K562 (cell line): ENCODE measurements at regions not wholly inside any gene's neighbourhood (a gene's known extent, or its start where the extent isn't known, plus 50 kb on each side); places are given as distances from the start of the nearest gene placed in this dataset.

Experiments used
- CCNT2 ChIP-seq: IDR thresholded peaks from 2 replicates; pipeline ENCODE4 v1.6.1; 2011; ENCODE audit warnings: borderline replicate concordance, low read depth, mild to moderate bottlenecking, moderate library complexity, mixed read lengths, low read length; ENCODE audit not compliant: insufficient read length; ENCODE audit errors: extremely low read depth
- CEBPB ChIP-seq: fragments of 450-650 bp; IDR thresholded peaks from 2 replicates; pipeline ENCODE4 v1.6.1; 2016; ENCODE audit warnings: missing genetic modification characterization, missing compliant biosample characterization
- CHD1 ChIP-seq: fragments of 200-600 bp; sonication (generic); IDR thresholded peaks from one replicate; pipeline ENCODE4 v1.6.1; 2012; ENCODE audit warnings: mild to moderate bottlenecking, moderate library complexity, low read length, inconsistent platforms
- KDM2B ChIP-seq: fragments of 250-450 bp; sonication (Bioruptor Pico); IDR thresholded peaks from 2 replicates; pipeline ENCODE4 v1.8.0; 2021; ENCODE audit warnings: mild to moderate bottlenecking, moderate library complexity
- PTBP1 ChIP-seq: fragments of 200-400 bp; formaldehyde crosslinking; IDR thresholded peaks from 2 replicates; pipeline ENCODE4 v1.6.1; 2017; ENCODE audit warnings: low read depth, low read length
- SIN3A ChIP-seq, 2 experiments: fragments of 150-350 bp in 1 of 2; IDR thresholded peaks; 2 replicates each; pipeline ENCODE4 v1.6.1; 2011 to 2016; ENCODE audit warnings: borderline replicate concordance in 2 of 2, low read depth in 2 of 2, low read length in 2 of 2, mild to moderate bottlenecking in 2 of 2, moderate library complexity in 2 of 2; ENCODE audit not compliant: control insufficient read depth in 1 of 2
- SMARCB1 ChIP-seq: IDR thresholded peaks from 2 replicates; pipeline ENCODE4 v1.6.1; 2011; ENCODE audit warnings: improper control_type of control experiment, low read depth; ENCODE audit not compliant: insufficient read length
- U2AF2 ChIP-seq: fragments of 200-400 bp; formaldehyde crosslinking; optimal IDR thresholded peaks from 2 replicates; pipeline ENCODE3; 2017; ENCODE audit warnings: low read depth, mild to moderate bottlenecking, low read length
- ZNF24 ChIP-seq: fragments of 450-650 bp; IDR thresholded peaks from 2 replicates; pipeline ENCODE4 v1.6.1; 2016
- ZNF717 ChIP-seq: fragments of 250-450 bp; sonication (Bioruptor Pico); IDR thresholded peaks from 2 replicates; pipeline ENCODE4 v1.5.0; 2021
- TF ChIP-seq, protein P1 (sequence below): fragments of 250-450 bp; sonication (Bioruptor Pico); IDR thresholded peaks from 2 replicates; pipeline ENCODE4 v1.4.0; 2020; ENCODE audit warnings: mild to moderate bottlenecking, moderate library complexity
- TF ChIP-seq, protein P2 (sequence below), 2 experiments: fragments of 450-650 bp; IDR thresholded peaks; 2 replicates each; pipeline ENCODE4 v1.6.1; 2016; ENCODE audit warnings: mild to moderate bottlenecking in 2 of 2, borderline replicate concordance in 1 of 2, low read depth in 1 of 2, moderate library complexity in 1 of 2
- TF ChIP-seq, protein P3 (sequence below): fragments of 250-450 bp; sonication (Bioruptor Pico); IDR thresholded peaks from 2 replicates; pipeline ENCODE4 v1.8.0; 2022; ENCODE audit warnings: moderate library complexity, mild to moderate bottlenecking, inconsistent platforms
- TF ChIP-seq, protein P4 (sequence below): fragments of 250-450 bp; sonication (Bioruptor Pico); IDR thresholded peaks from 2 replicates; pipeline ENCODE4 v1.5.0; 2020; ENCODE audit warnings: mild to moderate bottlenecking, borderline replicate concordance

DNA sequence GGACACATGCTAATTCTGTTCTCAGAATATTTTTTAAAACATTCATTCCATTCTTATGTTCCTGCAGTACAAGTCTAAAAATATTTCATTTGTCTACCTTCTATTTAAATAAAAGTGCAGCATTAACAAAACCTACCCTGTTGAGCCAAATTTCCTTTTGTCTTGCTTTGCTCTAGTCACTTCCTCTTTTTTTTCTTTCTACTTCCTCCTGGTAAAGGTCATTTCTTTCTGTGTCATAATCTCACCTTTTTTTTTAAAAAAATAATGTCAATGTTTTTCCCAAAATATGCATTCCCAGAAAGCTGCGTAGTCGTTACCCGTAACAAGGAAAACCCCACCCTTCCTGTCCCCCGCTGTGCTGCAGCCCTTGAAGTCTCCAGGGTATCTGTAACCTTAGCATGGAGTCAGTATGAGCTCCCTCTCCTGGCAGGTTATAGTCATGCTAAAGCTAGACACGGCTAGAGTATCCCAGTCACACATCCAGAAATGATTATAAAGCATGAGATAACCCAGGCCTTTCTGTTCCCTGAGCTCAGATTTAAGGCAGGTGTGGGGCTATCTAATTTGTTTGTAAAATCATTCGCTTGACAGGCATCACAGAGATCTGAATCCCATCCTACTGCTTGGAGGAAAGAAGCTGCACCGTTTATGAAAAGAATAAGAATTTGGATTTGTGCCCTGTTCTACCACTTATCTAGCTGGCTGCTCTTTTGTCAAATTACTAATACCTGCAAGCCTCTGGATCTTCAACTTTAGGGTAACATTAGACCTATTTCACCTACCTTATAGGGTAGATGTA, 51.1 kb upstream of the EED start (continued):
- TF ChIP-seq, protein P1, sequence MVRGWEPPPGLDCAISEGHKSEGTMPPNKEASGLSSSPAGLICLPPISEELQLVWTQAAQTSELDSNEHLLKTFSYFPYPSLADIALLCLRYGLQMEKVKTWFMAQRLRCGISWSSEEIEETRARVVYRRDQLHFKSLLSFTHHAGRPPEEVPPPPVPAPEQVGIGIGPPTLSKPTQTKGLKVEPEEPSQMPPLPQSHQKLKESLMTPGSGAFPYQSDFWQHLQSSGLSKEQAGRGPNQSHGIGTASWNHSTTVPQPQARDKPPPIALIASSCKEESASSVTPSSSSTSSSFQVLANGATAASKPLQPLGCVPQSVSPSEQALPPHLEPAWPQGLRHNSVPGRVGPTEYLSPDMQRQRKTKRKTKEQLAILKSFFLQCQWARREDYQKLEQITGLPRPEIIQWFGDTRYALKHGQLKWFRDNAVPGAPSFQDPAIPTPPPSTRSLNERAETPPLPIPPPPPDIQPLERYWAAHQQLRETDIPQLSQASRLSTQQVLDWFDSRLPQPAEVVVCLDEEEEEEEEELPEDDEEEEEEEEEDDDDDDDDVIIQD (CRISPR knock-in tag): no peak
- no peak for TF ChIP-seq CHD1
- no peak for TF ChIP-seq SMARCB1
- TF ChIP-seq, protein P2, sequence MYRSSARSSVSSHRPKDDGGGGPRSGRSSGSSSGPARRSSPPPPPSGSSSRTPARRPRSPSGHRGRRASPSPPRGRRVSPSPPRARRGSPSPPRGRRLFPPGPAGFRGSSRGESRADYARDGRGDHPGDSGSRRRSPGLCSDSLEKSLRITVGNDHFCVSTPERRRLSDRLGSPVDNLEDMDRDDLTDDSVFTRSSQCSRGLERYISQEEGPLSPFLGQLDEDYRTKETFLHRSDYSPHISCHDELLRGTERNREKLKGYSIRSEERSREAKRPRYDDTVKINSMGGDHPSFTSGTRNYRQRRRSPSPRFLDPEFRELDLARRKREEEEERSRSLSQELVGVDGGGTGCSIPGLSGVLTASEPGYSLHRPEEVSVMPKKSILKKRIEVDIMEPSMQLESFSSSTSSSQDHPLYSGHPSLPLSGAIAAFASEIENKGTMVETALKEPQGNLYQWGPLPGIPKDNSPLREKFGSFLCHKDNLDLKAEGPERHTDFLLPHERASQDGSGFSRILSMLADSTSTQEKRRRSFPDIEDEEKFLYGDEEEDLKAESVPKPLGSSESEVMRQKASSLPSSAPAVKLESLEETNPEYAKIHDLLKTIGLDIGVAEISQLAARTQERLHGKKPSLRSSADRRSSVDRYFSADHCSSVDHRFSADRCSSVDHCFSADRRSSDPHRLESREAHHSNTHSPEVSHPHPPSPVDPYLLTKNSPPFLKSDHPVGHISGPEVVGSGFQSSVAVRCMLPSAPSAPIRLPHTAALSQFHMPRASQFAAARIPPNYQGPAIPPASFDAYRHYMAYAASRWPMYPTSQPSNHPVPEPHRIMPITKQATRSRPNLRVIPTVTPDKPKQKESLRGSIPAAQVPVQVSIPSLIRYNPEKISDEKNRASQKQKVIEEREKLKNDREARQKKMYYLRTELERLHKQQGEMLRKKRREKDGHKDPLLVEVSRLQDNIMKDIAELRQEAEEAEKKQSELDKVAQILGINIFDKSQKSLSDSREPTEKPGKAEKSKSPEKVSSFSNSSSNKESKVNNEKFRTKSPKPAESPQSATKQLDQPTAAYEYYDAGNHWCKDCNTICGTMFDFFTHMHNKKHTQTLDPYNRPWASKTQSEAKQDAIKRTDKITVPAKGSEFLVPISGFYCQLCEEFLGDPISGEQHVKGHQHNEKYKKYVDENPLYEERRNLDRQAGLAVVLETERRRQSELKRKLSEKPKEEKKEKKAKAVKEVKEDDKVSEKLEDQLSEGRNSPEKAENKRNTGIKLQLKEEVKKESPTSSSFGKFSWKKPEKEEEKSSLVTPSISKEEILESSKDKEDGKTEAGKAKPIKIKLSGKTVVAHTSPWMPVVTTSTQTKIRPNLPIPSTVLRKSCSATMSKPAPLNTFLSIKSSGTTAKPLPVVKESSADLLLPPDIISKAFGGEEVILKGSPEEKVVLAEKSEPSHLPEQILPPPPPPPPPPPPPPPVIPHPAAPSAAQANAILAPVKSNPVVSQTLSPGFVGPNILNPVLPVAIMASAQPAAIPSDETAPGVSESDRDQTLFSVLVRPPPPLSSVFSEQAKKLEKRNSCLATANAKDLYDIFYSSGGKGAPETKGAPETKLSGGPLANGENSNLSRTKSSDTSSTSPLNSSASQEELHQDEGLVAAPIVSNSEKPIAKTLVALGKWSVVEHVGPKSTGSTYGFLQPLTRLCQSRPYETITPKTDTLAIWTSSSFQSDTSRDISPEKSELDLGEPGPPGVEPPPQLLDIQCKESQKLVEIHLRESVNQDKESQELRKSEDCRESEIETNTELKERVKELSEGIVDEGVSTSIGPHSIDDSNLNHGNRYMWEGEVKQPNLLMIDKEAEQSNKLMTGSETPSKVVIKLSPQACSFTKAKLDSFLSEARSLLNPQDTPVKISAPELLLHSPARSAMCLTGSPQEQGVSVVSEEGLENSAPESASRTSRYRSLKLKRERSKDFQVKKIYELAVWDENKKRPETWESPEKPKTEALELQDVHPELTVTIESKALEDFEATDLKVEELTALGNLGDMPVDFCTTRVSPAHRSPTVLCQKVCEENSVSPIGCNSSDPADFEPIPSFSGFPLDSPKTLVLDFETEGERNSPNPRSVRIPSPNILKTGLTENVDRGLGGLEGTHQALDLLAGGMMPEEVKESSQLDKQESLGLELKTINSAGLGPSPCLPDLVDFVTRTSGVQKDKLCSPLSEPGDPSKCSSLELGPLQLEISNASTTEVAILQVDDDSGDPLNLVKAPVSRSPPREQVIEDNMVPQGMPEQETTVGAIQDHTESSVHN (IDR thresholded peaks at IDR 0.05; ENCODE audit: borderline replicate concordance in 1 of 2, low read depth in 1 of 2): peak in 1 of 2 experiments; percentile 57; a peak in 2 of 4 replicates
- no peak for TF ChIP-seq ZNF24
- no peak for TF ChIP-seq ZNF717 (CRISPR knock-in tag)
- no peak for TF ChIP-seq CEBPB (tag)
- TF ChIP-seq, protein P3, sequence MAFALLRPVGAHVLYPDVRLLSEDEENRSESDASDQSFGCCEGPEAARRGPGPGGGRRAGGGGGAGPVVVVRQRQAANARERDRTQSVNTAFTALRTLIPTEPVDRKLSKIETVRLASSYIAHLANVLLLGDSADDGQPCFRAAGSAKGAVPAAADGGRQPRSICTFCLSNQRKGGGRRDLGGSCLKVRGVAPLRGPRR (CRISPR knock-in tag): 0 out of 2 replicates have a peak, but pooled peaks have one; percentile 54
- TF ChIP-seq KDM2B: no peak
- TF ChIP-seq CCNT2: no peak
- no peak for TF ChIP-seq PTBP1
- no peak for TF ChIP-seq SIN3A (IDR thresholded peaks at IDR 0.05; ENCODE audit: borderline replicate concordance in 2 of 2, control insufficient read depth in 1 of 2, low read depth in 2 of 2, low read length in 2 of 2)
- TF ChIP-seq, protein P4, sequence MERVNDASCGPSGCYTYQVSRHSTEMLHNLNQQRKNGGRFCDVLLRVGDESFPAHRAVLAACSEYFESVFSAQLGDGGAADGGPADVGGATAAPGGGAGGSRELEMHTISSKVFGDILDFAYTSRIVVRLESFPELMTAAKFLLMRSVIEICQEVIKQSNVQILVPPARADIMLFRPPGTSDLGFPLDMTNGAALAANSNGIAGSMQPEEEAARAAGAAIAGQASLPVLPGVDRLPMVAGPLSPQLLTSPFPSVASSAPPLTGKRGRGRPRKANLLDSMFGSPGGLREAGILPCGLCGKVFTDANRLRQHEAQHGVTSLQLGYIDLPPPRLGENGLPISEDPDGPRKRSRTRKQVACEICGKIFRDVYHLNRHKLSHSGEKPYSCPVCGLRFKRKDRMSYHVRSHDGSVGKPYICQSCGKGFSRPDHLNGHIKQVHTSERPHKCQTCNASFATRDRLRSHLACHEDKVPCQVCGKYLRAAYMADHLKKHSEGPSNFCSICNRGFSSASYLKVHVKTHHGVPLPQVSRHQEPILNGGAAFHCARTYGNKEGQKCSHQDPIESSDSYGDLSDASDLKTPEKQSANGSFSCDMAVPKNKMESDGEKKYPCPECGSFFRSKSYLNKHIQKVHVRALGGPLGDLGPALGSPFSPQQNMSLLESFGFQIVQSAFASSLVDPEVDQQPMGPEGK (CRISPR knock-in tag): no peak
- no peak for TF ChIP-seq U2AF2
